HUDEP-2 (cell line): ENCODE measurements at regions not wholly inside any gene's neighbourhood (a gene's known extent, or its start where the extent isn't known, plus 50 kb on each side); places are given as distances from the start of the nearest gene placed in this dataset.
"Not testable (repeated sequence)": the region's sequence is repeated elsewhere in the genome, so short reads cannot be mapped to it uniquely, and the experiment has no call there.

Experiments used
- DNase-seq, 76 experiments: peaks; one replicate each; lab custom pipeline; 2025; ENCODE audit not compliant: unreplicated experiment in 76 of 76; lab: John Stamatoyannopoulos, UW

DNA sequence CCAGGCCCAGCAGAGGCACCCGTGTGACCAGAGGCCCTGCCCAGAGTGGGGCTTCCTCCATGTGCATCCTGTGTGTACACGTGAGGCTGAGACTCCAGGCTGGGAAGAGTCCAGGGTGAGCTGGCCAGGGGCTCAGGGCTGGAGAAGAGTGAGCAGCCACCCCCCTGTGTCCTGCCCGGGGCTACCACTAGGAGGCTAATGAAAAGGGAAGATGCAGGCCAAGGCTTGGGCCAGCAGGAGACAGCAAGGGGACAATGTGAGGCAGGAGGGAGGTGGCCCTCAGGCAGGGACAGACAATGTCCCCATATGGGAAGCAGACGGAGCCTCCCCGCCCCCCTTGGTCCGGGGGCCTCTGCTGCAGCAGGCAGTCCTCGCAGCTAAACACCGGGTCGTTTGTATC is 102.0 kb downstream of the HIF1AN start:
- peak in 30 of 76 experiments; percentile 3 to 47 (median 22) for DNase-seq

DNA sequence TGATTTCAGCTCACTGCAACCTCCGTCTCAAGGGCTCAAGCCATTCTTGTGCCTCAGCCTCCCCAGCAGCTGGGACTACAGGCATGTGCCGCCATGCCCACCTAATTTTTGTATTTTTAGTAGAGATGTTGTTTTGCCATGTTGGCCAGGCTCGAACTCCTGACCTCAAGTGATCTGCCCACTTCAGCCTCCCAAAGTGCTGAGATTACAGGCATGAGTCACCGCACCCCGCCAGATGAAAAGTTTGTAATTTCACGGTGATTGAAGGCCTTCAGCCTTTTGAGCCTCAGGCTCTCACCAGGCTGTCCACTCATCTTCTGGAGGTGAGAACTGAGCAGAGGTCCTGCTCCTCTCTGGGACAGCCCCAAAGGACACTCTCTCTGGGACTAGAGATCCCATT is 103.2 kb downstream of the HIF1AN start:
- DNase-seq: not testable (repeated sequence)

GRCh38 chr10:100642295-100642994 is 102.9 kb upstream of the PAX2 start:
- no peak for DNase-seq

- DNase-seq: no peak
Measured at GRCh38 chr10:100645091-100645490, 100.3 kb upstream of the PAX2 start.

GRCh38 chr10:100645613-100646392 is 99.6 kb upstream of the PAX2 start:
- no peak for DNase-seq

- no peak for DNase-seq
Measured at GRCh38 chr10:100647928-100648327, 97.5 kb upstream of the PAX2 start.

DNA sequence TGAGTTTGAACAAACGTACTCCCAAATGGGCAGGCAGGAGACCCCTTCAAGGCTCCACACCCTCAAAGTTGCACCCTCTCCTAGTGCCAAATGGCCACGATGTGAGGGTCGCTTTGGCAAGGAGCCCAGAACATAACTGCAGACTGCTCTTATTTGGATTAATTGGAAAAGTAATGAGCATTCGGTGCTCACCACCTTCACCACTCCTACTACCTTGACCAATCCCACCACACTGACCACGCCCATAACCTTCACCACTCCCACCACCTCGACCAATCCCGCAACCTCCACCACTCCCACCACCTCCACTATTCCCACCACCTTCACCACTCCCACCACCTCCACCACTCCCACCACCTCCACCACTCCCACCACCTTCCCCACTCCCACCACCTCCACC is 94.7 kb upstream of the PAX2 start:
- DNase-seq: no peak

- DNase-seq: not testable (repeated sequence)
Measured at GRCh38 chr10:100651099-100651498, 94.3 kb upstream of the PAX2 start.

- DNase-seq: no peak
Measured at GRCh38 chr10:100651916-100652315, 93.5 kb upstream of the PAX2 start.

GRCh38 chr10:100652406-100653135 is 92.8 kb upstream of the PAX2 start:
- no peak for DNase-seq

GRCh38 chr10:100653238-100653956 is 92.0 kb upstream of the PAX2 start:
- no peak for DNase-seq

DNA sequence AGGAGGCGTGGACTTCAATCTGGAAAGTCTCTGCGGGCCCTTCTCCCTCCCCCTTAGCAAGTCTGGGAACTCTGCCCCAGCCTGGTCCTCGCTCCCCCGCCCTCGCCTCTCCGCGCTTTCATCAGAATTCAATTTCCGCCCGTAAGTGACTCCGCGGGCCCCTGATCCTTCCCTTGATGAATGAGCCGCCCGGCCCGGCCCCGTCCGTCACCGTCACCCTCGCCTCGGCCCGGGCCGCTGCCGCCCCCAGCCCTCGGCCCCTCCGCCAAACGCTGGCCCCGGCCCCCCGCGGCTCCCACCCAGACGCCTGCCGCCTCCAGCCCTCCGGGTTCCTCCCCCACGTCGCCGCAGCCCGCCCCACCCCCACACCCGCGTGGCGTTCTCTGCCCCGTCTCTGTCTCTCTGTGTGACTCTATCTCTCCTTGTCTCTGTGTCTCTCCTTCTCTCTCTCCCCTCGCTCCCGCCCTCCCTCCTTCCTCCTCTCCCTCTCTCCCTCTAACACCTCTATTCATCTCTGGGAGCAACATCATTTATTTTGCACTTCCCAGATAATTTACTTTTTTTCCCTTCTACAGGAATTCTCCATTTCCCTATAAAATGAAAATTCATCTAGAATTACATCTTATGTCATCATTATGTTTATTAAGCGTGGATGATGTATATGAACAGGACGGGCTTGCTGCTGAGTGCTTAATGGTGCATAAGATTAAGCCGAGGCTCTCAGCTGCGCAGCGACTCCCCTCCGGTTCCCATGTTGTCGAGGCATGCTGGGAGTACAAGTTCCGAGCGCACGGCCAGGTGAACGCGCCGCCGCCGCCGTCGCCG is 91.2 kb upstream of the PAX2 start:
- DNase-seq: peak in 3 of 76 experiments; percentile 9 to 21 (median 18)

GRCh38 chr10:100654782-100655325 is 90.5 kb upstream of the PAX2 start:
- no peak for DNase-seq

DNA sequence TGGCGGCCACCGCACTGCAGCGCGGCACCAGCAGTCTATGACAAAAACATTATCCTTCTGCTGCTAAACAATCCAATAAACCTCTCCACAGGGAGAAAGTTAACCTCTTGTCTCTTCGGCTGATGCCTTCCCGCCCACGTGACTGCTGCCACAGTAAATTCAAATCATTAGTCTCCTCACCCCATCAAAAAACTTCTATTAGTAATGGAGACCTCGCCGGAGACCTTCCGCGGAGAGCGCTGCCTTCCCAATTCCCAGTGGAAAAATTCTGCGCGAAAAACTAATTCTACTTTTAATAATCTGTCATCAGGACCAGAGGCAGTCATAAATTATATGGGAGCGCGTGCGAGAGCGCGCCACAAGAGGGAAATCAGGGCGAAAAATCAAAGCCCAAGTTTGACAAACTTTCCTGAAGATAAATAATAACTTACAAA is 90.0 kb upstream of the PAX2 start:
- no peak for DNase-seq

- no peak for DNase-seq
Measured at GRCh38 chr10:100655760-100656421, 89.5 kb upstream of the PAX2 start.

DNA sequence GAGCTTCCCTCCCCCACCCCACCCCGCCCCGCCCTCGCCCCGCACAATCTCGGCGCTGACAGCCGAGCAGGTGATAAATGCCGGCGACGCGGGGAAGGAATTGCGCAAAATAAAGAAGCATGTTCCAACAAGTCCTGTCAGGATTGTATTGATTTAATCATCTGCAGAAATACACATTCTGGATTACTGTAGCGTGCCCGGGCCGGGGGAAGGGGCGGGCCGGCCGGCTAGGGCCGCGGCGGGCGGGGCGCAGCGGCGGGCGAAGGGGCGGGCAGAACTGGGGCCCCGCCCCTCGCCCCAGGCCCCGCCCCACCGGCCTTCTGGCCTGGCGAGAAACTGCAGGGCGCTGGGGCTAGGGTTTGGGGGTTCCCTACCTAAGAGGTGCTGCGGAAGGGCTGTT is 88.9 kb upstream of the PAX2 start:
- no peak for DNase-seq

- peak in 5 of 76 experiments; percentile 4 to 16 (median 6) for DNase-seq
Measured at GRCh38 chr10:100658269-100658668, 87.1 kb upstream of the PAX2 start.

DNA sequence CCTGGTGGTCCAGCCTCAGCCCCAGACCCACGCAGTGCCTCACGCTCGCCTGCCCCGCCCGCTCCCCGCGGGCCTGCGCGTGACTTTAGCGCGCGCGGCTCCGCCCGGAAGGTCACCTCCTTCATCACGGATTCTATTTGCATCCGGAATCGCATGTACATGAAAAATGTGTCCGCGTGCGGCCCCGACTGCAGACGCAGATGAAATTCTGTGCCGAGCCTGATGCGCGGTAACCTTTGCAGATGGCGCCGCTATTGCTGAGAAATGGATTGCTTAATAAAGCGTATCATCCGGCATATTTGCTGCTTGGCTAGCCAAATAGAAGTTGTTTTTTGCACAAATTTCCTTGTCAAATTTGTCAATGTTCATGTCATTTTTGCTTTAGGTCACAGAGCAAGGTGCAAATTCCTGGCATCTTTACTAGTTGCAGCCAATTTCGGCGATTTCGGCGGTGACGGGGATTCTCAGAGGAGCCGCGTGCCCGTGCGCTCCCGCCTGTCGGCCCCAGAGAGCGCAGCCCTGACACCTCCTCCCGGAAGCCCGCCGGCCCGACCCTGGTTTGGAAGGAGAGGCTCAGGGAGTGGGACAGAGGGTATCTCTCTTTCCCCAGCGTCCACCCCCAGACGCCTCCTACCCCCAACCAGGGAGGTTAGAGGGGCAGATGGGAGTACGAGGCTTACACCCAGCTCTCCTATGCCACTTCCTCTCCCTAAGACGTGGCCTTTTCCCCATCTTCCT is 85.9 kb upstream of the PAX2 start:
- no peak for DNase-seq
